Skeletal muscle cell (primary cell): ENCODE measurements at regions not wholly inside any gene's neighbourhood (a gene's known extent, or its start where the extent isn't known, plus 50 kb on each side); places are given as distances from the start of the nearest gene placed in this dataset.

Experiments
- DNase-seq: peaks from one replicate; pipeline ENCODE4 v3.0.0-alpha.2; 2010; ENCODE audit warnings: low read depth
- H3K4me3 ChIP-seq: 2 replicates; pipeline ENCODE4 v1.5.1; 2011; ENCODE audit warnings: low read depth, mild to moderate bottlenecking, control low read depth, low read length, moderate library complexity

- no peak overlapping the region for H3K4me3 ChIP-seq
- DNase-seq, result no peak
These were observed 524.6 kb upstream of the JARID2 start for GRCh38 chr6:14721103-14721758.

GRCh38 chr6:14722001-14722562 lies 523.8 kb upstream of the JARID2 start:
- no peak for DNase-seq
- no peak overlapping the region for H3K4me3 ChIP-seq

DNA sequence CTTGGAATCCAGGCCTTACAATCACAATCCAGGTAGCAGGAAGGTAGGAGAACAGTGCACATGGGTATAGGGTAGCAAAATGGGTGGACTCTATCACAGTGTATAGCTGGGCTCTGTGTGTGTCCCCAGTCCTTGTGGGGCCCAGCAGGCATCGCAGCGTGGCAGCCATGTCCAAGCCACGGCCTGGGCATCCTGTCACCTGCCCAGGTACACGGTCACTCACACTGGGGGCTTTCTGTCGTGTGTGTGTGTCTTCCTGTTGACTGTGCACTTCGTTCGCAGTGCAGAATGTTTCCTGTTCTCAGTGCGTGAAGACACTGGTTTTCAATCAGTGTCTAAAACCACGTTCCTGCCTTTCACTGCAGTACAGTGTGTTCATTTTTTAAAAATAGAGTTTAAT lies 523.2 kb upstream of the JARID2 start:
- no peak for DNase-seq
- no peak overlapping the region for H3K4me3 ChIP-seq

DNA sequence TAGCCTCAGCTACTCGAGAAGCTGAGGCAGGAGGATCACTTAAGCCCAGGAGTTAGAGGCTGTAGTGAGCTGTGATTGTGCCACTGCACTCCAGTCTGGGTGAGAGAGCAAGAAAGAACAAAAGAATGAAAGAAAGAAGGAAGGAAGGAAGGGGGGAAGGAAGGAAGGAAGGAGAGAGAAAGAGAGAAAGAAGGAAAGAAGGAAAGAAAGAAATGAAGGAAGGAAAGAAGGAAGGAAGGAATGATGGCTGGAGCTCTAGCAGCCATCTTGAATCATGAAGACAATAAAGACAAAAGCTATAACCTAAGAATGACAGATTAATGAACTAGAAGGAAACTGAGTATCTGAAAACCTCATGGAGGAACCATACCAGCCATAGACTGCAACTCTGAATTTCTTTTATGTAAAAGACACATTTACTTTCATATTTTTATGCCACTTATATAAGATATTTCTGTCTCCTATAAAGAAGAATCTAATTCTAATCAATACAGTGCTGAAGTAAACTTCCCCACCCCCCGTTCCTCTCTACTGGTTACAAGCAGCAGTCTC lies 522.3 kb upstream of the JARID2 start:
- no peak overlapping the region for H3K4me3 ChIP-seq
- DNase-seq, result no peak

DNA sequence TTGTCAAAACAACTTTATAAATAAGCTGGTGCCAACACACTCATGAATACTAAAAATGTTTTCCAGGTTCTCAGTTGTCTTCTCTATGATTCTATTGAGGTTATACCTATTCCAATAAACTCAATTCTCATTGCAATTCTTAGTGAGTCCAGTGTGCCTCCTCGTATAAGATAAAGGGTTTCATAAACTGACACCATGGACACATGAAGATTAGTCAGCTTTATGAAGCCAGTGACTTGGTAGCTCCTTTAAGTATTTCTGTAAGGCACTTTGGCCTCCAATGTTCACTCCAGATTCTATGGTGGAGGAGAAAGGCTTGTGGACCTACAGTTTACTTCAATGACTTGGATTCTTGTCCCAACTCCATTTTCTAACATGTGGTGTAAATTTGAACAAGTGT lies 521.3 kb upstream of the JARID2 start:
- no peak overlapping the region for H3K4me3 ChIP-seq
- no peak for DNase-seq

GRCh38 chr6:14726816-14727493 lies 518.9 kb upstream of the JARID2 start:
- no peak for DNase-seq
- H3K4me3 ChIP-seq, result no peak overlapping the region

DNA sequence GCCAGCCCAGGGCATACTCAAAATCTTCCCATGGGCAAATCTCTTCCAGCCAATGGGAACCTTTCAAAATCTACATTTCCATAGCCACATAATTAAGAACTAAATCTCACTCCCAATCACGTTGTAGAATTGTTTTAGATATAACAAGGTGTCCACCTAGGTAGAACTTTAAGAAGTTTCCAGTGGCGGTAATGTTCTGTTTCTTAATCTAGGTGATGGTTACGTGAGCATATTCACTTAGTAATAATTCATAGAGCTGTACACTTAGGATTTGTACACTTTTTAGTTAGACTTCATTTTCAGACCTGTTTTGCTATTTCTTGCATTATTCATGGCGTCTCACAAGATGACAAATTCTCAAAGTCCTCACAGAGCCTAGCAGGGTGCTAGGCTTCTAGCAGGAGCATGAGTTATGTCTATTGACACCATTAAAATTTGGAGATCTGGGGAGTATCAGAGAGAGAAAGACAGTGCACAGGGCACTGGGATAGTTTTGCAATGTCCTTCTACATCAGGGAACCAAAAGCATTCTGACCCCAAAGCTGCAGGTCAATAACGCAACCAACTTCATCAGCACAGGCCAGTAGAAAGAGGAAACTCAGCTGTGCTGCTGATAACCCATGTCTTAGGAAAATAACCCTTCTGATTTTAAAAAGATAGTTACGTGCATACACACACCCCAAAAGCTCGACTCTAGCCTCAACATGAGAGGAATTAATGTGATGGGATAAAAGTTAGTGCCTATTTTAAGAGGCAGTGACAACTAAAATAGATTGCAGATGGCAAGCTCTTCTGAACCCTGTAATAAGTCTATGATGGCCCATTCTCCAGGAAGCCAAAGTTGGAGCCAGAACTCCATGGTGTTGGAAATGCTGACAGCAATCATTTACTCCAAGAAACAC lies 518.1 kb upstream of the JARID2 start:
- no peak for DNase-seq
- no peak overlapping the region for H3K4me3 ChIP-seq

DNA sequence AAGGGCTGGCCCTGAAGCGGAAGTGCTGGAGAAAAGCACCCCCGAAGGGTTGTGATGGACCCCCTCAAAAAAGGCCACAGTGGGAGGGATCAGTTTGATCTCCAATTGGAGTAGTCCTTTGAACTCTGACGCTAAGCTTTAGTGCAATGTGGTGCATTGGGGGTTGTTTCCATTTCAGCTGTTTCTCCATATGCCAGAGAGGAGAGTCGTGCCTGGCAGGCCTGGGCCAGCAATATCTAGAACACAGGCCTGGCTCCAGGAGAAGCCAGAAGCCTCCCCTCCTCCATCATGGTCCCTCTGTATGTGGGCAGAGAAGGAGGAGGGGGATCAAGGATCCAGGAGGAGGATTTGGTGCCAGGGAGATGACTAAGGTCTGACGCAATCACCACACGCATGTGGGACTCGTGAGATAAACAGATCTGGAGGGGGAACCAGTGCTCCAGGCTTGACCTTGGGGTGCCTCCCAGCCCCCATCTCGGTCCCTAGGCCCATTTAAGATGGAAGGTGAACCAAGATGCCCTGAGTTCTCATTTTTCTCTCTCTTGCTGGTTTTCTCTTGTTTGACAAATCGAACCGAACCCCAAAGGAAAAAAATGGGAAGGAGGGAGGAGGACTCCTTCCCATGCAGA lies 517.4 kb upstream of the JARID2 start:
- no peak for DNase-seq
- H3K4me3 ChIP-seq, result no peak overlapping the region

- H3K4me3 ChIP-seq, result no peak overlapping the region
- no peak for DNase-seq
These were observed 516.6 kb upstream of the JARID2 start for GRCh38 chr6:14729129-14729871.

DNA sequence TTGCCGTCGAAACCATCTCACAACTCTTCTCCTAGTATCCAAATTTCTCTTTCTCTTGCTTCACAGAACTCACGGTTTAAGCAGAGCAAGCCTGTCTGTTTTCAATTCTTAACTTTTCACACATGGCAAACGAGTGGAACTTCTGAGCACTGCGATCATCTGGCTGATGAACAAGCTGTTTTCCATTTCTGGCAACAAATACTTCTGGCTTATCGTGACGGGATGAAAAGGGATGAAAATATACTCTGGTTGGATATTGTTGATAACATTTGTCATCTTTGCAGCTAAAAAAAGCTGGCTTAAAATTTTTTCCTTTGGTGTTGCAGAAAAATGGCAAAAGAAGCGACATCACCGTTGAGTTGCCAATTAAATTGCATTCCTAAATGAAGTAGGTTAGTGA lies 515.2 kb upstream of the JARID2 start:
- H3K4me3 ChIP-seq, result no peak overlapping the region
- DNase-seq, result no peak

GRCh38 chr6:14731611-14732010 lies 514.3 kb upstream of the JARID2 start:
- no peak overlapping the region for H3K4me3 ChIP-seq
- no peak for DNase-seq

DNA sequence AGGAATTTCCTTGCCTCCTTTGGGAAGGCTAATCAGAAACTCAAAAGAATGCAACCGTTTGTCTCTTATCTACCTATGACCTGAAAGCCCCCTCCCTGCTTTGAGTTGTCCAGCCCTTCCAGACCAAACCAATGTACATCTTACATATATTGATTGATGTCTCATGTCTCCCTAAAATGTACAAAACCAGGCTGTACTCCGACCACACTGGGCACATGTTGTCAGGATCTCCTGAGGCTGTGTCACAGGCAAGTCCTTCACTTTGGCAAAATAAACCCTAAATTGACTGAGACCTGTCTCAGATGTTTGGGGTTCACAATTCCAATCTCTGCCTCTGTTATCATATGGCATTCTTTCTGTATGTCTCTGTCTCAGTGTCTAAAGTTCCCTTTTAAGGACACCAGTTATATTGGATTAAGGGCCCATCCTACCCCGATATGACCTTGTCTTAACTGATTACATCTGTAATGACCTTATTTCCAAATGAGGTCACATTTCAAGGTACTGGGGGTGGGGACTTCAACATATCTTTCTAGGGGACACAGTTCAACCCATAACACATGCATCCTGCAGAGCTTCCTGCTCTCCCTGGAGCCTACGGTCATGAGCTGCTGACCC lies 513.5 kb upstream of the JARID2 start:
- H3K4me3 ChIP-seq, result no peak overlapping the region
- DNase-seq, result no peak

DNA sequence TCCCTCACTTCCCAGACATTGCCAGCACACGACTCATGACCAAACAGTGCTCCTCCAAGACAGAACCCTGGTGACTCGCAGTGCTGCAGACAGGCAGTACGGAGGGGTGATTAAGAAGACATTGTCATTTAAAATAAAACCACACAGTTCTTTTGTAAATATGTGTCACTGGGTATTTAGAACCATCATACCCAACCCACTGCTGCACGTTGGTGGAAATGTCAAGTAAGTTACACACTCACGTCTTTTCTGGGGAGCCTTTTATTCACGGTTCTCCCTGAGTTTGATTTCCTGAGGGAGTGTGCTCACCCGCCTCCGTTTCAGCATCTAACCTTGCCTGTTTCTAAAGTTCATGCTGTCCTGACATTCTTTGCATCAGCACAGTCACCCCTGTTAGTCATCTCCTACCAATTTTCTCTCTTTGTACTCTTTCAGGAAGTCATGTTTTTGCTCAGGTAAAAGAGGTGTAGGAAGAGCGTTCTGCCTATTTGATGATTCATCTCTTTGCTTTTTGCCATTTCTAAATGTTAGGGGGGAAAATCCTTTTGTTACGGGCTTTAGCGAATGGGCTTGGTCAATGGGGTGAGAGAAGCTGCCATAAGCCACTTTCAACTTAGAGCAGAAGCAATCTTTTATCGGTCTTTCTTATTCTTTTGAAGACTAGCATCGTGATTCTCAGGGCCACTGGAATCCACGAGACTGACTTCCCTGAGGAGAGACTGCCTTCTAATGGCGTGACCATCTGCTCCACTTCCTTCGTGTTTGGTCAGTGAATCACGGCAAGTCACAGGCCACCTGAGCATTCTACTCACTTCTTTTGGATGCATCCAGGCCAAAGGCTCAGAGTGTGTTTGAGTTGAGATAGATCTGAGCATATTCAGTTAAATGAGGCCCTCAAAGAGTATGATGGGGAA lies 512.8 kb upstream of the JARID2 start:
- DNase-seq, result no peak
- H3K4me3 ChIP-seq, result no peak overlapping the region

DNA sequence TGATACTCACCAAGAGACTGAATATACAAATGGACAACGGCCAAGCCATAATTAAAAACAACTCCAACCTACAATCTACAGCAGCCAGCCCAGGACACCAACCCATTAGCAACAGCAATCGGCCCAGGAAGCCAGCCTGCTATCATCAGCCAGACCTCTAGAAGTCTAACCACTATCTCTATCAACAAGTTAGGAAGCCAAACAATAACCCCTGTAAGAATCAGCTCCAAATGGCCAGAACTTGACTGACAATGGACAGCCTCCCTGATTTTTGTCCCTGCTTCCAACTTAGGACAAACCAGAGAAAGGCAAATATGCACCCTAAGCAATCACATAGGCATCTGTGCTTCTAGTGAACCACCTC lies 511.8 kb upstream of the JARID2 start:
- no peak overlapping the region for H3K4me3 ChIP-seq

GRCh38 chr6:14734416-14735340 lies 511.2 kb upstream of the JARID2 start:
- H3K4me3 ChIP-seq, result no peak overlapping the region
- no peak for DNase-seq

More for the DNA sequence above, 511.8 kb upstream of the JARID2 start:
- no peak for DNase-seq

- DNase-seq, result no peak
- H3K4me3 ChIP-seq, result no peak overlapping the region
These were observed 509.8 kb upstream of the JARID2 start for GRCh38 chr6:14735956-14736486.
